HCT116 (cell line): ENCODE measurements at regions not wholly inside any gene's neighbourhood (a gene's known extent, or its start where the extent isn't known, plus 50 kb on each side); places are given as distances from the start of the nearest gene placed in this dataset.

Experiments
- ATAC-seq: fragments of 200-7000 bp; cut with Tn5 transposase; 2 replicates; pipeline ENCODE4 v1.9.1; 2020; ENCODE audit warnings: mild to moderate bottlenecking, moderate library complexity
- BruUV-seq: library from RNA; stranded (reverse); fragments of 400-500 nt; replicated peaks from 2 replicates; lab custom pipeline; 2021; lab: Mats Ljungman, UMichigan
- CTCF ChIA-PET: fragments of 300-600 bp; sonication (Branson Sonifier 250); formaldehyde crosslinking; loops from one replicate; lab custom pipeline; 2021; ENCODE audit warnings: antibody characterized with exemption; lab: Charles Lee
- POLR2A ChIA-PET: fragments of 300-600, 350-600 bp; sonication (Branson Sonifier 250); formaldehyde crosslinking; loops from one replicate; lab custom pipeline; 2021; ENCODE audit warnings: antibody characterized with exemption; lab: Charles Lee
- RAD21 ChIA-PET, 2 experiments: fragments of 300-600 bp; sonication (Branson Sonifier 250); formaldehyde crosslinking; loops; one replicate each; lab custom pipeline; 2023; ENCODE audit warnings: low total read pairs in 2 of 2; ENCODE audit not compliant: uncharacterized antibody in 2 of 2, unreplicated experiment in 2 of 2, low non-redundant PET in 1 of 2; lab: Charles Lee
- DNase-seq: peaks from one replicate; pipeline ENCODE4 v3.0.0-alpha.2; 2010; ENCODE audit warnings: low read depth, low spot score
- H2AFZ ChIP-seq: fragments of 200-600 bp; shearing (Covaris generic), sonication (generic); 2 replicates; pipeline ENCODE4 v1.6.1; 2017; ENCODE audit warnings: low read depth, mixed run types, mixed read lengths, antibody characterized with exemption, low read length; ENCODE audit not compliant: poor library complexity, severe bottlenecking
- H3K27ac ChIP-seq: 2 replicates; pipeline ENCODE4 v1.5.1; 2012; ENCODE audit warnings: low read depth, low read length
- H3K27me3 ChIP-seq: fragments of 200-600 bp; sonication (generic); 2 replicates; pipeline ENCODE4 v1.6.1; 2016; ENCODE audit warnings: mixed run types, low read length, mixed read lengths; ENCODE audit not compliant: insufficient read depth
- H3K36me3 ChIP-seq, 2 experiments: fragments of 200-500 bp in 1 of 2; fragments of 200-600 bp in 1 of 2; sonication (Bioruptor generic) in 1 of 2; sonication (generic) in 1 of 2; 2 replicates each; pipeline versions ENCODE4 v1.5.1 to v1.6.1; 2014 to 2016; ENCODE audit warnings: low read length in 2 of 2, inconsistent platforms in 1 of 2, mixed read lengths in 1 of 2, mixed run types in 1 of 2; ENCODE audit not compliant: insufficient read depth in 2 of 2, control insufficient read depth in 1 of 2
- H3K4me1 ChIP-seq, 2 experiments: fragments of 200-600 bp in 1 of 2; sonication (generic) in 1 of 2; 2 replicates each; pipeline versions ENCODE4 v1.5.1 to v1.6.1; 2012 to 2017; ENCODE audit warnings: low read length in 2 of 2, inconsistent platforms in 1 of 2, mild to moderate bottlenecking in 1 of 2, mixed read lengths in 1 of 2, mixed run types in 1 of 2, moderate library complexity in 1 of 2; ENCODE audit not compliant: insufficient read depth in 2 of 2, control insufficient read depth in 1 of 2
- H3K4me2 ChIP-seq: fragments of 200-600 bp; sonication (generic); 2 replicates; pipeline ENCODE4 v1.6.1; 2017; ENCODE audit warnings: mixed run types, low read length, mixed read lengths
- H3K4me3 ChIP-seq, 2 experiments: fragments of 200-600 bp in 1 of 2; sonication (generic) in 1 of 2; replicated peaks in 1 of 2; 2 replicates each; pipeline ENCODE4 v1.5.1; 2011 to 2016; ENCODE audit warnings: low read length in 2 of 2, control low read depth in 1 of 2, low read depth in 1 of 2, mild to moderate bottlenecking in 1 of 2, mixed read lengths in 1 of 2, mixed run types in 1 of 2
- H3K79me2 ChIP-seq: fragments of 200-600 bp; sonication (generic); 2 replicates; pipeline ENCODE4 v1.6.1; 2017; ENCODE audit warnings: mild to moderate bottlenecking, mixed run types, low read length, moderate library complexity, mixed read lengths; ENCODE audit not compliant: insufficient read depth
- H3K9ac ChIP-seq: fragments of 200-600 bp; sonication (generic); 2 replicates; pipeline ENCODE4 v1.6.1; 2016; ENCODE audit warnings: low read length, mixed read lengths
- H3K9me2 ChIP-seq: fragments of 200-600 bp; sonication (generic), shearing (Covaris generic); 2 replicates; pipeline ENCODE4 v1.6.1; 2017; ENCODE audit warnings: mixed run types, mild to moderate bottlenecking, moderate library complexity; ENCODE audit not compliant: insufficient read depth
- H3K9me3 ChIP-seq, 2 experiments: fragments of 200-500 bp in 1 of 2; fragments of 200-600 bp in 1 of 2; sonication (Bioruptor generic) in 1 of 2; sonication (generic) in 1 of 2; 2 replicates each; pipeline ENCODE4 v1.6.1; 2014 to 2017; ENCODE audit warnings: low read length in 2 of 2, mixed read lengths in 2 of 2, inconsistent platforms in 1 of 2, low read depth in 1 of 2, mild to moderate bottlenecking in 1 of 2, mixed run types in 1 of 2, moderate library complexity in 1 of 2; ENCODE audit not compliant: control insufficient read depth in 1 of 2, insufficient read depth in 1 of 2
- H4K20me1 ChIP-seq: fragments of 200-600 bp; sonication (generic), shearing (Covaris generic); 2 replicates; pipeline ENCODE4 v1.6.1; 2017; ENCODE audit warnings: mixed run types, mild to moderate bottlenecking, moderate library complexity; ENCODE audit not compliant: insufficient read depth
- ATF3 ChIP-seq: IDR thresholded peaks from 2 replicates; pipeline ENCODE4 v1.6.1; 2012
- CBX3 ChIP-seq: IDR thresholded peaks from 2 replicates; pipeline ENCODE4 v1.6.1; 2012; ENCODE audit warnings: low read depth
- CEBPB ChIP-seq: IDR thresholded peaks from 2 replicates; pipeline ENCODE4 v1.6.1; 2012; ENCODE audit warnings: low read depth
- EGR1 ChIP-seq: IDR thresholded peaks from 2 replicates; pipeline ENCODE4 v1.6.1; 2012; ENCODE audit warnings: low read depth
- ELF1 ChIP-seq: IDR thresholded peaks from 2 replicates; pipeline ENCODE4 v1.6.1; 2012; ENCODE audit warnings: low read depth, borderline replicate concordance
- EZH2 ChIP-seq: fragments of 200-600 bp; sonication (generic); IDR thresholded peaks from 2 replicates; pipeline ENCODE4 v1.6.1; 2017; ENCODE audit warnings: antibody characterized with exemption, mixed run types
- MAX ChIP-seq: IDR thresholded peaks from 2 replicates; pipeline ENCODE4 v1.6.1; 2012
- POLR2A ChIP-seq: IDR thresholded peaks from 2 replicates; pipeline ENCODE4 v1.7.0; 2011; ENCODE audit warnings: borderline replicate concordance; ENCODE audit not compliant: insufficient read depth, insufficient read length; ENCODE audit errors: extremely low read depth
- POLR2AphosphoS5 ChIP-seq: IDR thresholded peaks from 2 replicates; pipeline ENCODE4 v1.6.1; 2011; ENCODE audit warnings: mild to moderate bottlenecking, low read depth, low read length, moderate library complexity
- RAD21 ChIP-seq: IDR thresholded peaks from 2 replicates; pipeline ENCODE4 v1.6.1; 2012; ENCODE audit warnings: low read depth, mild to moderate bottlenecking
- REST ChIP-seq: IDR thresholded peaks from 2 replicates; pipeline ENCODE4 v1.6.1; 2012; ENCODE audit warnings: low read depth
- SIN3A ChIP-seq: IDR thresholded peaks from 2 replicates; pipeline ENCODE4 v1.6.1; 2012; ENCODE audit warnings: low read depth
- SRF ChIP-seq: IDR thresholded peaks from 2 replicates; pipeline ENCODE4 v1.6.1; 2012; ENCODE audit warnings: low read depth
- TCF7L2 ChIP-seq: IDR thresholded peaks from 2 replicates; pipeline ENCODE4 v1.7.0; 2011; ENCODE audit warnings: borderline replicate concordance, inconsistent platforms; ENCODE audit not compliant: insufficient read depth, insufficient read length; ENCODE audit errors: extremely low read depth
- intact Hi-C: fragments of 100-400 bp; cut with micrococcal nuclease; formaldehyde crosslinking; loops from 2 replicates; pipeline ENCODE4 v1.10.0; 2022

GRCh38 chr4:128565054-128565453 is 244.4 kb upstream of the JADE1 start (continued):
- TF ChIP-seq REST (no peak), TCF7L2 (no peak), EGR1 (no peak), SRF (no peak)
- TF ChIP-seq, all 23 proteins: peak for 0

DNA sequence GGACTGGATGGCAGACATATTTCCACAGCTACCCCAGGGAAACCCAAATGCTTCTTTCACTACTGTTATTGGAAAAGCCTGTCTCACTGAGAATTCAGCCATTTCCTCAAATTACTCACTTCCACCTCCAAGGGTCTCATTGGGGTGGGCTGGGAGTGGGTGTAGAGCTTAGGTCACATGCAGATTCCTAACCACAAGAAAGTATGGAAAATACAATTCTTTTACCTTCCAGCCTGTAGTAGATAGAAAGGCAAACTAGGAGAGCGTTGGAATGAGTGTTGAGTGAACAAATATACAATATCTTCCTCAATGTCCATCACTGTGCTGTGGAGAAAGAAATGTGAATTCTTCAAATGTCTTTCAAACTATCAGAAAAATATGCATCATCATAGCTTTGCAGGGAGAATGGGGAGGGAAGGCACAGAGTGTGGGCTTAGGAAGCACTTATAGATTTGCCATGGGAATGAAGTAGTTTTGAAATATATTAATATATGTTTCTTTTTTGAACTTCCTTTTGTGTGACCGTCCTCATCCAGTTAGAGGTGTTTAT is 245.3 kb upstream of the JADE1 start:
- POLR2A ChIA-PET, result interaction anchor here (1.1 kb wide), 1 partner anchor 11 kb away, joined by 3 read pairs; no protein-coding TSS in a partner anchor
- BruUV-seq, result no TSS peak
- no peaks in the 10 kb centered on the region for H3K27me3 ChIP-seq
- H3K9ac ChIP-seq, result no peak overlapping the region
- no peaks in the 10 kb centered on the region for H3K79me2 ChIP-seq
- CTCF ChIA-PET, result interaction anchor here (1.3 kb wide), 1 partner anchor 8 kb away, joined by 3 read pairs; no protein-coding TSS in a partner anchor
- no peak overlapping the region for H3K27ac ChIP-seq
- no peaks in the 10 kb centered on the region for H3K9me2 ChIP-seq
- no peaks in the 10 kb centered on the region for H3K9me3 ChIP-seq
- intact Hi-C loops, result loop anchor here (10.0 kb wide), 2 partner anchors 179 to 369 kb away; no protein-coding TSS in a partner anchor
- no peaks in the 10 kb centered on the region for H3K4me1 ChIP-seq
- no peaks in the 10 kb centered on the region for H3K36me3 ChIP-seq
- DNase-seq (no peak), ATAC-seq (no peak)
- H2AFZ ChIP-seq, result no peak overlapping the region
- H4K20me1 ChIP-seq, result no peaks in the 10 kb centered on the region
- H3K4me2 ChIP-seq, result no peak overlapping the region
- no peak overlapping the region for H3K4me3 ChIP-seq
- TF ChIP-seq SIN3A (no peak), CEBPB (no peak), ATF3 (no peak), ELF1 (no peak), EGR1 (no peak), RAD21 (no peak), EZH2 (no peak), POLR2AphosphoS5 (no peak), CBX3 (no peak), POLR2A (no peak), MAX (no peak)
- RAD21 ChIA-PET, result interaction anchor here in 1 of 2 experiments (0.7 kb wide), 1 partner anchor 257 kb away, joined by 3 read pairs; no protein-coding TSS in a partner anchor
